Ishikawa (cell line): ENCODE measurements at regions not wholly inside any gene's neighbourhood (a gene's known extent, or its start where the extent isn't known, plus 50 kb on each side); places are given as distances from the start of the nearest gene placed in this dataset.

Experiments used
- CEBPB ChIP-seq: IDR thresholded peaks from 2 replicates; pipeline ENCODE4 v1.6.1; 2012
- CREB1 ChIP-seq: IDR thresholded peaks from 2 replicates; pipeline ENCODE4 v1.6.1; 2012; ENCODE audit warnings: low read depth
- EGR1 ChIP-seq: IDR thresholded peaks from 2 replicates; pipeline ENCODE4 v1.6.1; 2012
- EP300 ChIP-seq: IDR thresholded peaks from 2 replicates; pipeline ENCODE4 v1.6.1; 2012; ENCODE audit warnings: borderline replicate concordance
- FOXM1 ChIP-seq: IDR thresholded peaks from 2 replicates; pipeline ENCODE4 v1.6.1; 2012; ENCODE audit warnings: low read depth, borderline replicate concordance
- NFIC ChIP-seq: IDR thresholded peaks from 2 replicates; pipeline ENCODE4 v1.6.1; 2012
- RAD21 ChIP-seq: IDR thresholded peaks from 2 replicates; pipeline ENCODE4 v1.6.1; 2012; ENCODE audit warnings: low read depth
- TAF1 ChIP-seq: IDR thresholded peaks from 2 replicates; pipeline ENCODE4 v1.6.1; 2012; ENCODE audit warnings: low read depth, mild to moderate bottlenecking
- TCF12 ChIP-seq: IDR thresholded peaks from 2 replicates; pipeline ENCODE4 v1.6.1; 2012; ENCODE audit warnings: low read depth
- TEAD4 ChIP-seq: IDR thresholded peaks from 2 replicates; pipeline ENCODE4 v1.6.1; 2012
- YY1 ChIP-seq: IDR thresholded peaks from 2 replicates; pipeline ENCODE4 v1.6.1; 2012; ENCODE audit warnings: low read depth
- ZBTB7A ChIP-seq: IDR thresholded peaks from 2 replicates; pipeline ENCODE4 v1.6.1; 2012; ENCODE audit warnings: low read depth
- TF ChIP-seq, protein P1 (sequence below): IDR thresholded peaks from 2 replicates; pipeline ENCODE4 v1.6.1; 2012
- TF ChIP-seq, protein P2 (sequence below): IDR thresholded peaks from 2 replicates; pipeline ENCODE4 v1.6.1; 2012; ENCODE audit warnings: low read depth, mild to moderate bottlenecking
- TF ChIP-seq, protein P3 (sequence below): IDR thresholded peaks from 2 replicates; pipeline ENCODE4 v1.6.1; 2012

DNA sequence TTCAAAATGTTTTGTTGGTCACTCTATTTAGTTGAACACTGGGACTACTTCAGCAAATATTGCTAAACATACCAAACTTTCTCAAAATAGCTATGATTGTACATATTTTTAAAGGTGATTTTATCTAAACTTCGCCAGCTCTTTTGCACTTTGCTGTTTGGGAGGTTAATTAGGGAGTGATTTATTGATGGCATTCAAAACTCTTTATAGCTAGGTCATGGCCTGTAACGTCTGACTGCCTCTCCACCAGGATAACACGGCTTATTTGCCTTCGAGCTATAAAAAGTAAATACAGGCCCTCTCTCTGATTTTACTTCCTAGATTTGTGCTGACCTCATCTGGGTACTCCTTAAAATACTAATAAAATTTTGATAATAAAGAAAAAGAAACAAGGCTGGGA, 931.9 kb downstream of the DCDC2C start:
- no peak for TF ChIP-seq TCF12
- no peak for TF ChIP-seq RAD21
- TF ChIP-seq EP300 = no peak
- no peak for TF ChIP-seq YY1

DNA sequence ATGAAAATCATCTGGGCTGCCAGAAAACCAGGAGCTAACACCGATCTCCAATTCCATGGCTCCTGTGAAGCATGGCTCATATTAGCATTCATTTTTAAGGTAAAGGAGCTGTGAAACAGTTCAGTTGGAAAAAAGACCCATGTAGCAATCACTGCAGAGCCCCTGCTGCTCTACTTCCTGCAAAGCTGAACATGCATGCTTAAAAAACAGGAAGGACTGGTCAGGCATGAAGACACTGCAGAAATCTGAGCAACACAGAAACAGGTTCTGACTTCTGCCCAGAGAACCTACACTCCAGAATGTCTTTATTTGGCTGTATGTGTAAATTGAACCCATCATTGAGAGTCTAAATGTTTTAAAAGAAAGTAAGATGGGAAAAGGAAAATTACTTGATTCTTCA, 950.6 kb downstream of the DCDC2C start:
- TF ChIP-seq RAD21 (no peak), EGR1 (no peak), ZBTB7A (no peak), CEBPB (no peak), YY1 (no peak), TAF1 (no peak), TEAD4 (no peak), FOXM1 (no peak), NFIC (no peak), EP300 (no peak)
- TF ChIP-seq, protein P1, sequence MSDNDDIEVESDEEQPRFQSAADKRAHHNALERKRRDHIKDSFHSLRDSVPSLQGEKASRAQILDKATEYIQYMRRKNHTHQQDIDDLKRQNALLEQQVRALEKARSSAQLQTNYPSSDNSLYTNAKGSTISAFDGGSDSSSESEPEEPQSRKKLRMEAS = no peak
- TF ChIP-seq, protein P2, sequence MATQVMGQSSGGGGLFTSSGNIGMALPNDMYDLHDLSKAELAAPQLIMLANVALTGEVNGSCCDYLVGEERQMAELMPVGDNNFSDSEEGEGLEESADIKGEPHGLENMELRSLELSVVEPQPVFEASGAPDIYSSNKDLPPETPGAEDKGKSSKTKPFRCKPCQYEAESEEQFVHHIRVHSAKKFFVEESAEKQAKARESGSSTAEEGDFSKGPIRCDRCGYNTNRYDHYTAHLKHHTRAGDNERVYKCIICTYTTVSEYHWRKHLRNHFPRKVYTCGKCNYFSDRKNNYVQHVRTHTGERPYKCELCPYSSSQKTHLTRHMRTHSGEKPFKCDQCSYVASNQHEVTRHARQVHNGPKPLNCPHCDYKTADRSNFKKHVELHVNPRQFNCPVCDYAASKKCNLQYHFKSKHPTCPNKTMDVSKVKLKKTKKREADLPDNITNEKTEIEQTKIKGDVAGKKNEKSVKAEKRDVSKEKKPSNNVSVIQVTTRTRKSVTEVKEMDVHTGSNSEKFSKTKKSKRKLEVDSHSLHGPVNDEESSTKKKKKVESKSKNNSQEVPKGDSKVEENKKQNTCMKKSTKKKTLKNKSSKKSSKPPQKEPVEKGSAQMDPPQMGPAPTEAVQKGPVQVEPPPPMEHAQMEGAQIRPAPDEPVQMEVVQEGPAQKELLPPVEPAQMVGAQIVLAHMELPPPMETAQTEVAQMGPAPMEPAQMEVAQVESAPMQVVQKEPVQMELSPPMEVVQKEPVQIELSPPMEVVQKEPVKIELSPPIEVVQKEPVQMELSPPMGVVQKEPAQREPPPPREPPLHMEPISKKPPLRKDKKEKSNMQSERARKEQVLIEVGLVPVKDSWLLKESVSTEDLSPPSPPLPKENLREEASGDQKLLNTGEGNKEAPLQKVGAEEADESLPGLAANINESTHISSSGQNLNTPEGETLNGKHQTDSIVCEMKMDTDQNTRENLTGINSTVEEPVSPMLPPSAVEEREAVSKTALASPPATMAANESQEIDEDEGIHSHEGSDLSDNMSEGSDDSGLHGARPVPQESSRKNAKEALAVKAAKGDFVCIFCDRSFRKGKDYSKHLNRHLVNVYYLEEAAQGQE = no peak

DNA sequence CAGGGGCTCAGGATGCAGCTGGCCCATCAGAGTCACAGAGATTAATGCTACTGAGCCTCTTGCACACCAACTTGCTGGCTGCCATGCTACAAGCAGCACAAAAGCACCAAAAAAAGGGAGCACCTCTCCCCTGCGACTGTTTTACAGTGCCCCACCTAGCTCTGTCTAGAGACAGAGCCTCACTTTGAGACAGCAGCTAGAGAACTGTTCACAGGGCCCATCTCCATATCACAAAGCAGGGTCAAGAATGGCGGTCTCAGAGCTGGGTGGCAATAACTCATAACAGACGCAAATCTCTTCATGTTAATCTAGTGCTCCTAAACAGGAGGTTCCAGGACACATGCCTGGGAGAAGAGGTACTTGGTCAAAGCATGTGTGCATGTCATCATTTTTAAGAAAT, 953.0 kb downstream of the DCDC2C start:
- no peak for TF ChIP-seq YY1
- TF ChIP-seq EGR1 = no peak
- no peak for TF ChIP-seq FOXM1
- TF ChIP-seq EP300 = no peak
- no peak for TF ChIP-seq ZBTB7A
- TF ChIP-seq TEAD4 = no peak
- TF ChIP-seq, protein P2 = no peak
- TF ChIP-seq TAF1 = no peak
- TF ChIP-seq, protein P3, sequence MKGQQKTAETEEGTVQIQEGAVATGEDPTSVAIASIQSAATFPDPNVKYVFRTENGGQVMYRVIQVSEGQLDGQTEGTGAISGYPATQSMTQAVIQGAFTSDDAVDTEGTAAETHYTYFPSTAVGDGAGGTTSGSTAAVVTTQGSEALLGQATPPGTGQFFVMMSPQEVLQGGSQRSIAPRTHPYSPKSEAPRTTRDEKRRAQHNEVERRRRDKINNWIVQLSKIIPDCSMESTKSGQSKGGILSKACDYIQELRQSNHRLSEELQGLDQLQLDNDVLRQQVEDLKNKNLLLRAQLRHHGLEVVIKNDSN = no peak
- TF ChIP-seq CREB1 = no peak

DNA sequence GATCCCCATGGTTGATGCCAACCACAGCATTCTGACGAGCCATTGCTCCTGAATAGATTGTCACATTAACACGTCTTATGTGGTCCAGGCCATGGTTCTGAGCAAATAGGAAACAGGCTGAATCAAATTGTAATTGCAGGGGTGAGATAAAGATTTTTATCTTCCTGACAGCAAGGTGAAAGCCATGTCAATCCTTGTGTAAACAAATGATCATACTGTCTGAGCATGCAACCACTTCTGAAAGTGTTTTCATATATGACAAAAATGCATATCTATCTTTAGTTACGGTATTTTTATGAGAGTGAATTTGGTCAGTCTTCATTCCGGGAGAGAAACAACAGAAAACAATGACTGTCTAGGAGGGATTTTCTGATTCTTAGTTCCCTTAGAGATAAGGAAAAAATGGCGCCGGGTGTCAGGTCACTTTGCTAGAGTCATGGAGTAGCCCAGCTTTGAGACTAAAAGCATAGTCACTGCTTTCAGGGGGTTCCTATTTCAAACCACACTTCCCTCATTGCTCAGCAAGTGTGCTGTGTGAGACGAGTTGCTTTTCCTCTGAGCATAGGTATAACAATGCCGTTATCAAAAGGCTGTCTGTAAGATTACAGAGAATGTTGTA, 958.9 kb downstream of the DCDC2C start:
- TF ChIP-seq CEBPB (no peak), EP300 (no peak), CREB1 (no peak), ZBTB7A (no peak), TAF1 (no peak), FOXM1 (no peak), TCF12 (no peak), NFIC (no peak), TEAD4 (no peak), RAD21 (no peak), EGR1 (no peak), YY1 (no peak)
- TF ChIP-seq, protein P3 = no peak
- TF ChIP-seq, protein P1 = no peak
- TF ChIP-seq, protein P2 = no peak

DNA sequence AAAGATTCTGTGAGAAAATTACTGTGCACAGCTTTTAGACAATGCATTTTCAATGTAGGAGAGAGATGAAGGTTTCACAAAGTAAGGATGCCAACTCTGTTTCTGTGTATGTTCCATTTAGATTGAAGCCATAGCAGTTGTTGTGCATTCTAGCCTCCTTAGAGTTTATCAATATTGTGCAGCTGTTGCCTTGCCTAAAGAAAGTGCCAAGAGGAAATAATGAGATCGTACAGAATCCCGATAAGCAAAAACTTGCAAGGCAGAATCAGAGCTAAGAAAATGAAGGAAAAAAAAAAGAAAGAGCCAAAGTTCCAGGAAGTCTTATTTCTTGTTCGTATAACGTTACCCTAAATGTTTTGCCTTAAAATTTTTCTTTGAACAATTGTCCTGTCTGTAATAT, 965.0 kb downstream of the DCDC2C start:
- TF ChIP-seq, protein P3 = no peak
- TF ChIP-seq, protein P1 = no peak
- TF ChIP-seq TAF1 (no peak), TEAD4 (no peak), CEBPB (no peak)
